ENCODE measurements at regions not wholly inside any gene's neighbourhood (a gene's known extent, or its start where the extent isn't known, plus 50 kb on each side); places are given as distances from the start of the nearest gene placed in this dataset.

DNA sequence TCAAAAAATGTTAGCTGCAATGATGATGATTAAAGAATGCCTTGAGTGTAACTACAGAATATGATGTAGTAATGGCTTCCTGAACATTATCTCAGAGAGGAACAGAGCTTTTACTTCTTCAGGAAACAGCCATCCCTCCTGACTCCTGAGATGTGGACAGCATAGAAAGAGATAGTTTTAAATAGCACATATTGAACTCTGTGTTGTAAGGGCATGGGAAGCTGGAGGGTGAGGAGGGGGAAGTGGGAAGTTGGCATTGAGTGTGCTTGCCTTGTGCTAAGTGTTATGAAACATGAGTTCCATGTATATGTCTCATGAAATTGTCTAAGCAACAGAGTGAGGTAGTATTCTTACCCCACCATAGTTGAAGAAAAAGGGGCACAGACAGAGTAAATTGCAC, 161.5 kb upstream of the SLC28A3 start:
- TF ChIP-seq, protein P1, sequence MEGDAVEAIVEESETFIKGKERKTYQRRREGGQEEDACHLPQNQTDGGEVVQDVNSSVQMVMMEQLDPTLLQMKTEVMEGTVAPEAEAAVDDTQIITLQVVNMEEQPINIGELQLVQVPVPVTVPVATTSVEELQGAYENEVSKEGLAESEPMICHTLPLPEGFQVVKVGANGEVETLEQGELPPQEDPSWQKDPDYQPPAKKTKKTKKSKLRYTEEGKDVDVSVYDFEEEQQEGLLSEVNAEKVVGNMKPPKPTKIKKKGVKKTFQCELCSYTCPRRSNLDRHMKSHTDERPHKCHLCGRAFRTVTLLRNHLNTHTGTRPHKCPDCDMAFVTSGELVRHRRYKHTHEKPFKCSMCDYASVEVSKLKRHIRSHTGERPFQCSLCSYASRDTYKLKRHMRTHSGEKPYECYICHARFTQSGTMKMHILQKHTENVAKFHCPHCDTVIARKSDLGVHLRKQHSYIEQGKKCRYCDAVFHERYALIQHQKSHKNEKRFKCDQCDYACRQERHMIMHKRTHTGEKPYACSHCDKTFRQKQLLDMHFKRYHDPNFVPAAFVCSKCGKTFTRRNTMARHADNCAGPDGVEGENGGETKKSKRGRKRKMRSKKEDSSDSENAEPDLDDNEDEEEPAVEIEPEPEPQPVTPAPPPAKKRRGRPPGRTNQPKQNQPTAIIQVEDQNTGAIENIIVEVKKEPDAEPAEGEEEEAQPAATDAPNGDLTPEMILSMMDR (IDR thresholded peaks at IDR 0.05): no peak
- TF ChIP-seq ZFX (IDR thresholded peaks at IDR 0.05; ENCODE audit: borderline replicate concordance): no peak
- no peak overlapping the region for H3K27ac ChIP-seq

DNA sequence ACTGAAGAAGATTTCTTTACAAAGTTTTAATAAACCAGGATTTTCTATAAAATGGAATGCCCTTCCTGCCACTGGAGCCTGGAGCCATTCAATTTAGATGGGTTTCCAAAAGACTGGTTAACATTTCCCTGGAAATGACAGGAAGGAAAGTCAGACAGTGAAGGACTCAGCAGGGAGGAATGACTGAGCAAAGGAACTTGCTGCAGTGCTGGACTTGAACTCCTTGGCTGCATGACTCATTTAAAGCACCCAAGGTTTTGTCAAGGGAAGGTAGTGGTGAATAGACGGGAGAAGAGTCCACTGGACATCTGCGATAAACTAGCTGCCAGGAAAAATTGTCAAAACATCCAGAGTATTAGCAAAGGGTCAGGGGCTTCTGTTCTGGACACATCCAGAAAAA, 163.8 kb upstream of the SLC28A3 start:
- TF ChIP-seq, protein P1 (IDR thresholded peaks at IDR 0.05): no peak
- no peak for TF ChIP-seq ZFX (IDR thresholded peaks at IDR 0.05; ENCODE audit: borderline replicate concordance)
- no peak overlapping the region for H3K27ac ChIP-seq

DNA sequence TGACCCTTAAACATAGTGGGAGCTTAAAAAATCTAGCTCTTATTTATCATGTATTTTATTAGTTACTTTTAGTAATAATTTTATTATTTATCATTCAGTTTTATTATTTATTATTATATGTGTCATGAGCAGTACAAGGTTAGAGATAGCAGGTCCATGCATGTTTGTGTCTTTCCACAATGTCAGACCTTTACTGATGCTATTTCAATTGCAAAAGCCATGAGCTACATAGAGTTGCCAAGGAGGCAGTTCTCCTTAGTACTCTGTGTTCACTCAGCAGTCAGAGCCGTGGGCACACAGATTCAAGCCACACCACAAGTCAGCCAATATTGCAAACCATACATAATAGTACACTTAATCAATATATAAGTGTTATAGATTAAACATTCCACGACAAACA, 157.9 kb upstream of the NTRK2 start:
- no peak overlapping the region for H3K27ac ChIP-seq
- no peak for TF ChIP-seq ZFX (IDR thresholded peaks at IDR 0.05; ENCODE audit: borderline replicate concordance)
- TF ChIP-seq, protein P1 (IDR thresholded peaks at IDR 0.05): no peak

DNA sequence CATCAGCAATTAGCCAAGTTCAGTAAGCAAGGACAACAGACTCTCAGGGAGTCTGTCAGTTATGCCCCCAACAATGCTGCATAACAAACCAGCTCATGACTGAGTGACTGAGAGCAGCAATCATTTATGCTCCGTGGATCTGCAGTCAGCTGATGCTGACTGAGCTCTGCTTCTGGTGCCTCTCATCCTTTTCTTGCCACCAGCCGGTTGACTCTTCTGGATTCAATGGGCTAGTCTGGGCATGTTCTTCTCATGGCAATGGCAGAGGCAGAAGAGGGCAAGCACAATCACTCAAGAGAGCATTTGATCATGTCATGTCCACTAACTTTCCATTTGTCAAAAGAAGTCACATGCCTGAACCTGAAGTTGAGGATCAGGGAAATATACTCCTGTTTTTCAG, 157.0 kb upstream of the NTRK2 start:
- no peak overlapping the region for H3K27ac ChIP-seq
- TF ChIP-seq ZFX (IDR thresholded peaks at IDR 0.05; ENCODE audit: borderline replicate concordance): no peak
- TF ChIP-seq, protein P1 (IDR thresholded peaks at IDR 0.05): no peak

DNA sequence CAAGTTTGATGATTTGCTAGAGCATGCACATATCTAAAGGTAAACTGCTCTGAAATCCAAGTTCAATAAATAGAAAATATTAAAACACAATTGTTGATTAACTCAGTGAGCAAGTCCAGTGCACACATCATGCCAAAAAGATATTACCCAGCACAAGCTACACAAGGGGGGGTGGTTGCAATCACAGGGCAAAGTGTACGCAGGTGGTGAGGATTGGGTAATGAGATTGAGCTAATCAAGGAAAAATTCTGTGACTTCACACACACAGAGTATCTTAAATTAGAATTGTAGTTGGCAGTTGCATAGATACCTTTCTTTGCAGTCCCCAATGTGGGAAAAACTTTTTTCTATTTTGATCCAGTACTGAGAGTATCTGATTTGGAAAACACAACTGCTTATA, 156.1 kb upstream of the NTRK2 start:
- TF ChIP-seq ZFX (IDR thresholded peaks at IDR 0.05; ENCODE audit: borderline replicate concordance): no peak
- TF ChIP-seq, protein P1 (IDR thresholded peaks at IDR 0.05): no peak
- H3K27ac ChIP-seq: no peak overlapping the region

DNA sequence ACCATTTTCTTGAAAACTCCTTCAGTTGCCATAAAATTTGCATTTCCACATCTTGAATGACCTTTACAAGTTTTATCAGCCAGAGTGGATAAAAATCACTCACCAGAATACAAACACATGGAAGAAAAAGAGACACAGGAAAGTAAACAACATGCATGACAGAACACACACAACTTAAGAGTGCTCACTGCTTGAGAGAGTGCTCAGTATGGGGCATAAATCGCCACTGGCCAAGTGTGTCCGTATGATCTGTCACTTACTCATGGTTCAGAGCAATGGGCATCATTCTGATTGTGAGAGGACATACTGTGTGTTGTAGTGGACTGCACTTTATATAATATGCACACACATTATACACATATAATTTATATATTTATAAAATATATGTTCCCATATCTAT, 155.6 kb upstream of the NTRK2 start:
- TF ChIP-seq, protein P1 (IDR thresholded peaks at IDR 0.05): no peak
- TF ChIP-seq ZFX (IDR thresholded peaks at IDR 0.05; ENCODE audit: borderline replicate concordance): no peak

DNA sequence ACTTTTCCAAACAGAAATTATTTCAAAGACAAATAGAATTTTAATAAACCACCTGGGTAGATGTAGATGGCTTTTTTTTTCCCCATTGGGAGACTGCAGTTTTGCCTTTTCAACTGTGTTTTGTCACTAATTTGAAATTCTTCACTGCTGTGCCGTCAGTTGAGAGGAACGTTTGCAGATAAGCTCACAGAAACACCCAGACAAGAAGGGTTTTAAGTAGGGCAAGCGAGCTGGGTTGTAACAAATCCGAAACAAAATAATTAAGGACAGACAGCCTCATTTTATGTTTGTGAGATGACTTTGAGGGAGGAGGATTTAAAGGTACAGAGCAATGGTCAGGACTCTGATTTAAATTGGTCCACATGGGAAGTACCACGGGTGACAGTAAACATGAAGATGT, 155.1 kb upstream of the NTRK2 start:
- no peak overlapping the region for H3K27ac ChIP-seq
- TF ChIP-seq, protein P1 (IDR thresholded peaks at IDR 0.05): no peak
- TF ChIP-seq ZFX (IDR thresholded peaks at IDR 0.05; ENCODE audit: borderline replicate concordance): no peak

More for the DNA sequence above, 155.6 kb upstream of the NTRK2 start:
- H3K27ac ChIP-seq: no peak overlapping the region
